ENCODE measurements at regions not wholly inside any gene's neighbourhood (a gene's known extent, or its start where the extent isn't known, plus 50 kb on each side); places are given as distances from the start of the nearest gene placed in this dataset.

GRCh38 chr4:44985938-44986337 lies 259.6 kb upstream of the GNPDA2 start:
- no peak for TF ChIP-seq CTCF (IDR thresholded peaks at IDR 0.05)
- H3K9me3 ChIP-seq, result no peaks in the 10 kb centered on the region
- H3K27me3 ChIP-seq, result no peaks in the 10 kb centered on the region
- no peak overlapping the region for H3K27ac ChIP-seq
- no peak overlapping the region for H3K4me3 ChIP-seq
- DNase-seq (ENCODE audit: low spot score), result no peak
- no peaks in the 10 kb centered on the region for H3K36me3 ChIP-seq
- H3K4me1 ChIP-seq, result no peaks in the 10 kb centered on the region

- Histone ChIP-seq H3K4me3 (no peak overlapping the region), H3K36me3 (no peaks in the 10 kb centered on the region), H3K9me3 (no peaks in the 10 kb centered on the region), H3K4me1 (no peaks in the 10 kb centered on the region), H3K27ac (no peak overlapping the region), H3K27me3 (no peaks in the 10 kb centered on the region)
- TF ChIP-seq CTCF (IDR thresholded peaks at IDR 0.05), result no peak
- DNase-seq (ENCODE audit: low spot score), result no peak
Measured at GRCh38 chr4:44985152-44985551, 258.8 kb upstream of the GNPDA2 start.

- no peaks in the 10 kb centered on the region for H3K4me1 ChIP-seq
- H3K9me3 ChIP-seq, result no peaks in the 10 kb centered on the region
- no peak for DNase-seq (ENCODE audit: low spot score)
- no peaks in the 10 kb centered on the region for H3K27me3 ChIP-seq
- no peak overlapping the region for H3K27ac ChIP-seq
- no peak overlapping the region for H3K4me3 ChIP-seq
- no peaks in the 10 kb centered on the region for H3K36me3 ChIP-seq
- TF ChIP-seq CTCF (IDR thresholded peaks at IDR 0.05), result no peak
Measured at GRCh38 chr4:44984083-44984482, 257.7 kb upstream of the GNPDA2 start.

- no peaks in the 10 kb centered on the region for H3K36me3 ChIP-seq
- H3K4me3 ChIP-seq, result no peak overlapping the region
- no peaks in the 10 kb centered on the region for H3K9me3 ChIP-seq
- H3K4me1 ChIP-seq, result no peaks in the 10 kb centered on the region
- TF ChIP-seq CTCF (IDR thresholded peaks at IDR 0.05), result no peak
- H3K27ac ChIP-seq, result no peak overlapping the region
- DNase-seq (ENCODE audit: low spot score), result no peak
- no peaks in the 10 kb centered on the region for H3K27me3 ChIP-seq
Measured at GRCh38 chr4:44983083-44983482, 256.7 kb upstream of the GNPDA2 start.

GRCh38 chr4:44978020-44978419 lies 251.7 kb upstream of the GNPDA2 start:
- no peak overlapping the region for H3K27ac ChIP-seq

More at GRCh38 chr4:44978020-44978419, 251.7 kb upstream of the GNPDA2 start:
- no peak for DNase-seq (ENCODE audit: low spot score)
- Histone ChIP-seq H3K4me1 (no peaks in the 10 kb centered on the region), H3K4me3 (no peak overlapping the region), H3K27me3 (no peaks in the 10 kb centered on the region), H3K36me3 (no peaks in the 10 kb centered on the region), H3K9me3 (peaks cover 0 to 4% of the 10 kb centered on the region in 2 donors)
- no peak for TF ChIP-seq CTCF (IDR thresholded peaks at IDR 0.05)
